Endothelial cell of umbilical vein (primary cell): ENCODE measurements at regions not wholly inside any gene's neighbourhood (a gene's known extent, or its start where the extent isn't known, plus 50 kb on each side); places are given as distances from the start of the nearest gene placed in this dataset.

ENCODE experiments used
- BruUV-seq: library from RNA; stranded (reverse); fragments of 400-500 nt; replicated peaks from 2 replicates; lab custom pipeline; 2021; lab: Mats Ljungman, UMichigan
- CTCF ChIA-PET: fragments of 300-600, 350-600 bp; sonication (Branson Sonifier 250); formaldehyde crosslinking; loops from one replicate; lab custom pipeline; 2021; ENCODE audit warnings: antibody characterized with exemption, inconsistent platforms; lab: Charles Lee
- POLR2A ChIA-PET: fragments of 300-600, 350-600 bp; sonication (Branson Sonifier 250); formaldehyde crosslinking; loops from one replicate; lab custom pipeline; 2021; ENCODE audit warnings: antibody characterized with exemption, inconsistent platforms; lab: Charles Lee
- DNase-seq: peaks from one replicate; pipeline ENCODE4 v3.0.0-alpha.2; 2011; ENCODE audit warnings: low read depth, low spot score
- FAIRE-seq: peaks from 2 replicates; lab custom pipeline; 2011; peaks lifted over from hg19 to GRCh38; lab: Jason Lieb, UNC
- H2AFZ ChIP-seq: 2 replicates; pipeline ENCODE4 v1.6.0; 2012; ENCODE audit warnings: low read depth, low read length, control low read depth, inconsistent platforms
- H3K27ac ChIP-seq: 2 replicates; pipeline ENCODE4 v1.5.1; 2011; ENCODE audit warnings: low read depth, mild to moderate bottlenecking, control low read depth, low read length, moderate library complexity; ENCODE audit not compliant: insufficient read depth
- H3K27me3 ChIP-seq, 2 experiments: 2 replicates each; pipeline versions ENCODE4 v1.6.0 to v1.6.1; 2011; ENCODE audit warnings: low read length in 2 of 2, mixed read lengths in 1 of 2; ENCODE audit not compliant: control insufficient read depth in 2 of 2, insufficient read depth in 2 of 2
- H3K36me3 ChIP-seq, 2 experiments: 2 replicates in 1 of 2; 3 replicates in 1 of 2; pipeline ENCODE4 v1.5.1; 2011; ENCODE audit warnings: low read length in 2 of 2, mild to moderate bottlenecking in 1 of 2, moderate library complexity in 1 of 2; ENCODE audit not compliant: control insufficient read depth in 2 of 2, insufficient read depth in 2 of 2; ENCODE audit errors: extremely low read depth in 1 of 2
- H3K4me1 ChIP-seq: 3 replicates; pipeline ENCODE4 v1.5.1; 2011; ENCODE audit warnings: mild to moderate bottlenecking, low read length; ENCODE audit not compliant: control insufficient read depth, insufficient read depth; ENCODE audit errors: extremely low read depth
- H3K4me2 ChIP-seq: 2 replicates; pipeline ENCODE4 v1.6.1; 2011; ENCODE audit warnings: low read length, control low read depth, mixed read lengths; ENCODE audit not compliant: insufficient read depth
- H3K4me3 ChIP-seq, 3 experiments: fragments of 200-600 bp in 1 of 3; sonication (generic), shearing (Covaris generic) in 1 of 3; replicated peaks in 1 of 3; 2 replicates each; pipeline ENCODE4 v1.5.1; 2011 to 2016; ENCODE audit warnings: control low read depth in 3 of 3, low read length in 3 of 3, mild to moderate bottlenecking in 2 of 3, inconsistent platforms in 1 of 3, low read depth in 1 of 3, moderate library complexity in 1 of 3; ENCODE audit not compliant: insufficient read depth in 1 of 3
- H3K79me2 ChIP-seq: 2 replicates; pipeline ENCODE4 v1.6.0; 2012; ENCODE audit warnings: low read length, inconsistent platforms; ENCODE audit not compliant: control insufficient read depth, insufficient read depth
- H3K9ac ChIP-seq: replicated peaks from 2 replicates; pipeline ENCODE3; 2011; ENCODE audit warnings: low read length, control low read depth; ENCODE audit not compliant: insufficient read depth; ENCODE audit errors: extremely low read depth
- H3K9me1 ChIP-seq: replicated peaks from 3 replicates; pipeline ENCODE4 v1.6.0; 2011; ENCODE audit warnings: mild to moderate bottlenecking, low read length; ENCODE audit not compliant: control insufficient read depth, insufficient read depth; ENCODE audit errors: extremely low read depth
- H3K9me3 ChIP-seq: replicated peaks from 2 replicates; pipeline ENCODE4 v1.5.1; 2012; ENCODE audit warnings: low read length, inconsistent platforms; ENCODE audit not compliant: control insufficient read depth, insufficient read depth
- H4K20me1 ChIP-seq: replicated peaks from 2 replicates; pipeline ENCODE3; 2011; ENCODE audit warnings: mild to moderate bottlenecking, low read length; ENCODE audit not compliant: control insufficient read depth, insufficient read depth; ENCODE audit errors: extremely low read depth
- EZH2 ChIP-seq: IDR thresholded peaks from 2 replicates; pipeline ENCODE4 v1.6.1; 2012; ENCODE audit warnings: borderline replicate concordance, low read depth, mild to moderate bottlenecking, moderate library complexity, low read length, inconsistent platforms; ENCODE audit not compliant: severe bottlenecking
- FOS ChIP-seq: IDR thresholded peaks from 2 replicates; pipeline ENCODE4 v1.6.1; 2011; ENCODE audit warnings: mild to moderate bottlenecking, low read length, moderate library complexity, borderline replicate concordance; ENCODE audit not compliant: insufficient read depth
- GATA2 ChIP-seq: IDR thresholded peaks from 2 replicates; pipeline ENCODE4 v1.7.0; 2011; ENCODE audit warnings: low read depth, mild to moderate bottlenecking, moderate library complexity, mixed read lengths, low read length; ENCODE audit not compliant: insufficient read length, insufficient read depth
- JUN ChIP-seq: IDR thresholded peaks from 2 replicates; pipeline ENCODE4 v1.6.1; 2011; ENCODE audit warnings: borderline replicate concordance, low read depth; ENCODE audit not compliant: insufficient read length, insufficient read depth
- MYC ChIP-seq: IDR thresholded peaks from one replicate; pipeline ENCODE4 v1.6.1; 2011; ENCODE audit warnings: mild to moderate bottlenecking, low read depth, low read length
- POLR2A ChIP-seq: IDR thresholded peaks from 2 replicates; pipeline ENCODE4 v1.6.1; 2012; ENCODE audit warnings: low read depth, mild to moderate bottlenecking, control low read depth, low read length
- POLR2AphosphoS5 ChIP-seq: IDR thresholded peaks from 2 replicates; pipeline ENCODE4 v1.6.1; 2012; ENCODE audit warnings: low read depth, mild to moderate bottlenecking, control low read depth, low read length, moderate library complexity; ENCODE audit not compliant: insufficient read depth
- dilution Hi-C: fragments of 300-500 bp; cut with MboI; formaldehyde crosslinking; loops from one replicate; pipeline ENCODE4 v1.15.0; 2019; ENCODE audit warnings: low sequenced_read_pairs; ENCODE audit not compliant: extremely low pct_ligation_motif_present
- intact Hi-C: fragments of 100-400 bp; cut with micrococcal nuclease; formaldehyde crosslinking; loops from one replicate; pipeline ENCODE4 v1.10.0; 2022
- TF ChIP-seq, protein P1 (sequence below): IDR thresholded peaks from 2 replicates; pipeline ENCODE4 v1.6.1; 2011; ENCODE audit not compliant: insufficient read depth, insufficient read length
- TF ChIP-seq, protein P2 (sequence below), 2 donors: IDR thresholded peaks; 1 replicate in 1 of 2; 2 replicates in 1 of 2; pipeline ENCODE4 v1.5.1; 2011; ENCODE audit warnings: low read length in 2 of 2, mild to moderate bottlenecking in 2 of 2, moderate library complexity in 2 of 2, control low read depth in 1 of 2, inconsistent platforms in 1 of 2, low read depth in 1 of 2; ENCODE audit not compliant: insufficient read depth in 1 of 2; ENCODE audit errors: extremely low read depth in 1 of 2

DNA sequence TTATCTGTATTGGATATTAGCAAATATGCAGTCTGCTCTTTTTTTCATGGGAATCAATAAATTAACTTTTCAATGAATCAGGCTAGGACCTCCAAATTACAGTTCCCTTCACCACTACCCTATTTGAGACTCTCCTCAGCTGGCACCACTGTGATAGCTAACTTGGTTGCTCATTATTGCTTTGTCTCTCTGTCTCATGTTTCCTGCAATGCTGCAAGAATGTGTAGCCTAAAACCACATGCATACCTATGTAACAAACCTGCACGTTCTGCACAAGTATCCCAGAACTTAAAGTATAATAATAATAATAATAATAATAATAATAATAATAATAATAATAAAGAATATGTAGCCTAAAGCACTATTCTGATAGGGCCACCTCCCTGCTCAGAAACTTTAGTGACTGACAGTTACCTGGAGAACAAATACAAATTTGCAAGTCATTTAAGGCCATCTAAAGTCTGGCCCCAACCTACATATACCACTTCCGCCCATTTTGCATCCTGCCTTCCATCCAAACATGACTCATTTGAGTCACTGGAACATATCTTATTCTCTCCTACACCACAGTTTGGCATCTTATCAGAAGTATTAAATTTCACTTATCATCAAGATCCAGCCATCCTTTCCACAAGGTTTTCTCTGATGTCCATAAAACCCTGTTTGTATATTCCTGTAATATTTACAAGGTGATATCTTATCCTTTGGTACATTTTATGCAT is 215.1 kb downstream of the LRRK2 start:
- Histone ChIP-seq H3K9ac (no peak overlapping the region), H3K36me3 (no peaks in the 10 kb centered on the region), H3K27me3 (no peaks in the 10 kb centered on the region), H3K27ac (no peak overlapping the region), H3K4me1 (no peaks in the 10 kb centered on the region), H2AFZ (no peak overlapping the region), H3K9me1 (no peaks in the 10 kb centered on the region), H3K4me3 (no peak overlapping the region), H3K79me2 (no peaks in the 10 kb centered on the region), H3K4me2 (no peak overlapping the region), H3K9me3 (no peaks in the 10 kb centered on the region), H4K20me1 (no peaks in the 10 kb centered on the region)
- TF ChIP-seq, protein P1, sequence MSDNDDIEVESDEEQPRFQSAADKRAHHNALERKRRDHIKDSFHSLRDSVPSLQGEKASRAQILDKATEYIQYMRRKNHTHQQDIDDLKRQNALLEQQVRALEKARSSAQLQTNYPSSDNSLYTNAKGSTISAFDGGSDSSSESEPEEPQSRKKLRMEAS: no peak
- TF ChIP-seq POLR2AphosphoS5: no peak
- no peak for TF ChIP-seq EZH2
- no peak for TF ChIP-seq MYC
- no peak for TF ChIP-seq POLR2A
- TF ChIP-seq FOS: no peak
- TF ChIP-seq GATA2: no peak
- TF ChIP-seq, protein P2, sequence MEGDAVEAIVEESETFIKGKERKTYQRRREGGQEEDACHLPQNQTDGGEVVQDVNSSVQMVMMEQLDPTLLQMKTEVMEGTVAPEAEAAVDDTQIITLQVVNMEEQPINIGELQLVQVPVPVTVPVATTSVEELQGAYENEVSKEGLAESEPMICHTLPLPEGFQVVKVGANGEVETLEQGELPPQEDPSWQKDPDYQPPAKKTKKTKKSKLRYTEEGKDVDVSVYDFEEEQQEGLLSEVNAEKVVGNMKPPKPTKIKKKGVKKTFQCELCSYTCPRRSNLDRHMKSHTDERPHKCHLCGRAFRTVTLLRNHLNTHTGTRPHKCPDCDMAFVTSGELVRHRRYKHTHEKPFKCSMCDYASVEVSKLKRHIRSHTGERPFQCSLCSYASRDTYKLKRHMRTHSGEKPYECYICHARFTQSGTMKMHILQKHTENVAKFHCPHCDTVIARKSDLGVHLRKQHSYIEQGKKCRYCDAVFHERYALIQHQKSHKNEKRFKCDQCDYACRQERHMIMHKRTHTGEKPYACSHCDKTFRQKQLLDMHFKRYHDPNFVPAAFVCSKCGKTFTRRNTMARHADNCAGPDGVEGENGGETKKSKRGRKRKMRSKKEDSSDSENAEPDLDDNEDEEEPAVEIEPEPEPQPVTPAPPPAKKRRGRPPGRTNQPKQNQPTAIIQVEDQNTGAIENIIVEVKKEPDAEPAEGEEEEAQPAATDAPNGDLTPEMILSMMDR (IDR thresholded peaks at IDR 0.05; ENCODE audit: extremely low read depth in 1 of 2, insufficient read depth in 1 of 2, low read depth in 1 of 2, low read length in 2 of 2): no peak
- TF ChIP-seq JUN: no peak
- CTCF ChIA-PET: no interaction called here
- intact Hi-C loops: no loop called here
- no peak for DNase-seq
- BruUV-seq: no TSS peak
- FAIRE-seq: no peak
- POLR2A ChIA-PET: no interaction called here
- dilution Hi-C loops: no loop called here
